Stimulated activated CD4-positive, alpha-beta T cell treated with anti-CD3 and anti-CD28 coated beads, Interleukin-15, amount 100 ng/mL, for 24 hours (primary cell): ENCODE measurements at regions not wholly inside any gene's neighbourhood (a gene's known extent, or its start where the extent isn't known, plus 50 kb on each side); places are given as distances from the start of the nearest gene placed in this dataset.
"Not testable (repeated sequence)": the region's sequence is repeated elsewhere in the genome, so short reads cannot be mapped to it uniquely, and the experiment has no call there.

Experiments used
- DNase-seq: peaks from one replicate; pipeline ENCODE4 v3.0.0-alpha.2; 2020

DNA sequence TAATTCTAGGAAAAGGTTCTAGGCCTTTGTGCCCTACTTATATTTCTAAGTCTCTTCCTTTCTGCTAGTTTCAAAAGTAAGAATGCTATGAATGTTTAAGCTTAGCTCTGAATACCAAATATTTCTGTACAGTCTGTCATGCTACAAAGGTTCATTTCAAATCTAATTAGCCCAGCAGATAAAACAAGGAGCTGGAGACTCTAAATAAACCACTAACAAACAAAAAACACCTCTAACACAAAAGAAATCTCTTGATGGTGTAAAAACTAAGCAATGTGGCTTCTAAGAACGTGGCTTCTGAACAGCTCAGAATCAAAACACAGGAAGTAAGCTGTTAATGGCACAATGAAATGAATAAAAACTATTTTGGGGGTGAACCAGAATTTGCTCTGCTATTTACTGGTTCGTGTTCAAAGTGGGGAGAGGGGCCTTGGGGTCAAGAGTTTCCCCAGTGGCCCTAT is 198.3 kb downstream of the BCAS1 start:
- DNase-seq: no peak

DNA sequence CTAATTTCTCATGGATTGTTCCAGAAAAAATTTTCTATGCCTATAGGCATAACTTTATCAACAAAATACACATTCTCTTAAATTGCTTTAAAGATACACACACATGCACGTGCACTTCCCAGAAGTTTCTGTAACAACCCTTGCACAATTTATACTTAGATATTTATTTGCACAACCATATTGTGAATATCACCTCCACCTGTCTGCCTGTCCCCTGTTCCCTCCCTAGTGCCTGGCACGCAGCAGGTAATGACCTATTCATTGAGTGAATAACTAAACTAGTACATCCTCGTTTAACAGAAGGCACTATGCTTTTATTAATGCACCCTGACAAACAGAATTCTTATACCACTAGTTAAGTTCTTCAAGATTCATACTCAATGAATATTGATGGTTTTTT is 198.9 kb downstream of the BCAS1 start:
- DNase-seq: no peak

DNA sequence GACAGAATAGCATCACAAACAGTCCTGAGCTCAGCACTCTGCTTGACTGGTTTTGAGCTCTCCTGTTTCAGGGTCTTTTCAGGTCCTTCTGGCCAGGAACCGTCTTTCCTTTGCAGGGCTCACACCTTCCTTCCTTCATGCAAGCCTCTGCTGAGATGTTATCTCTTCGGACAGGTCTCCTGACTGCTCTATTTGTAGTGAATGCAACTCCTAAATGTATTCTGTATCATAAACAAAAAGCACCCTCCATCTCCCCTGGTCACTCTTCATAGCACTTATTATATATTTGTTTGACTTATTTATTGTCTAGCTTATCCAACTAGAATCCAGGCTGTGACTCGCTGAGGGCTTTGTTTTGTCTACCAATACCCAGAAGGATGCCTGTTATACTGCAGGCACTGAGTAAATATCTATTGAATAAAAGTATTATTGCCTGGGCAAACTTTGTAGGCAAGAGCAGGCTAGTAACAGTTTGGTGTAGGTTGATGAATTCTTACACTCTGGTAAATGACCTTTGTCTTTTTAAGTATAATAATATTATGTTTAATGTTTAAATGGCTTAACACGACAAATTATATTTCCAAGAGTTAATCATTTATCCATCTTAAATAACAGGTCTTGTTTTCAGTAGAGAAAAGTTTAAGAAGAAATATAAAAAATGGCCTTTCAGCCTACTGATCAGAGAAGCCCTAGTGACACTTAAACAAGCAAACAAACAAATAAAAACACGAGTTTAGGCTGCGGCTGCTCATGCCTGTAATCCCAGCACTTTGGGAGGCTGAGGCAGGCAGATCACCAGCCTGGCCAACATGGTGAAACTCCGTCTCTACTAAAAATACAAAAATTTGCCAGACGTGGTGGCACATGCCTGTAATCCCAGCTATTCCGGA is 199.7 kb downstream of the BCAS1 start:
- no peak for DNase-seq

DNA sequence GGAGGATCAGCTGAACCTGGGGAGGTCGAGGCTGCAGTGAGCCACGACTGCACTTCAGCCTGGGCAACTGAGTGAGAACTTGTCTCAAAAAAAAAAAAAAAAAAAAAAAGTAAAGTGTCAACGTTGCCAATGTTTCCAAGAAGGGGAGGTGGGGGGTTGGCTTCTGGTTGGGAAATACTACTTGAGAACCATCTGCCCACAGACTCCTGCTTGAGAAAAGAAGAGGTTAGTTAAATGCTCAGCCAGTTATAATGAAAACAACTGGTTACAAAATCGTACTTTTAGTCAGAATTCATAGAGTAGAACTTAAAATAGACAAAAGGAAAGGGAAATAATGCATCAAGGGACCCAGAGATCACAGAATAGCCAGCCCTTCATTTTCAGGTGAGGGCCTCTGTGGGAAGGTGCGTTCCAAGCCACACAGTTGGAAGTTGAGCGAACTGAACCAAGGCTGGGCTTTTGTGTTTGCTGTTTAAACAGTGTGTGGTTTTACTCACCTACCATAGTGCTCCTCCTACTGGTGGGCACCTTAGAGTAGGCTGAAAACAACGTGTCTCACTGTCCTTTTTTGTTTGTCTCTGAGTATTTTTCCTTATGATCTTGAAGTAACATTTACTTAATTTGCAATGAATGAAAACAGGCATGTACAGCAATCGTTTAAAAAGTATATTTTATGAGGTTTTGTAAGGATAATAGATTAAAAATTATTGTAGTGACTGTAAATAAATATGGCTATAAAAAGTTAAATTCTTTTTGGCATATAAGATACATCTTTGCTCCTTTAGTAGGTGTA is 200.7 kb downstream of the BCAS1 start:
- DNase-seq: peak; percentile 80

DNA sequence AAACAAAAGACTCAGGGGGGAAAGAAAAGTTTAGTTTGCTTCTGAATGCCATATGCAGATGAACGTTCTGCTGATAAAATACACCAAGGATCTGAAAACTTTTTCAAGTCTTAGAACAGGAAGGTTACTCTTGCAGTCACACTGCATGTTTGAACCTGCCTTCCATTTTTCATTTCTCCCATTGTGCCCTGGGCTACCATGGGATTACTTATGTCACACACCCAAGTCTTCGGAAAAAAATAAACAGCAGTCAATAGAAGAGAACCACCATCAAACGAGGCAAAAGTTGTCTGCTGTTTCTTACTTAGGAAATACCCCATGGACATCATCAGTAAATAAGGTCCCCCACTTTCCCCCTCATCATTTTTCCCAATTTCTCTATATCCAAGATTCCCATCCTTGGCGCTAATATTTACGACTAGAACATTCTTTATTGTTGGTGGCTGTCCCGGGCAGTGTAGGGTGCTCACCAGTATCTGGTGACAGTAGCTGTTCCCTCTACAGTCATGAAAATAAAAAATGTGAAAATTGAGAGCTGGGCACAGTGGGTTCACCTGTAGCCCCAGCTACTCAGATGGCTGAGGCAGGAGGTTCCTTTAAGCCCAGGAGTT is 202.5 kb downstream of the BCAS1 start:
- no peak for DNase-seq

DNA sequence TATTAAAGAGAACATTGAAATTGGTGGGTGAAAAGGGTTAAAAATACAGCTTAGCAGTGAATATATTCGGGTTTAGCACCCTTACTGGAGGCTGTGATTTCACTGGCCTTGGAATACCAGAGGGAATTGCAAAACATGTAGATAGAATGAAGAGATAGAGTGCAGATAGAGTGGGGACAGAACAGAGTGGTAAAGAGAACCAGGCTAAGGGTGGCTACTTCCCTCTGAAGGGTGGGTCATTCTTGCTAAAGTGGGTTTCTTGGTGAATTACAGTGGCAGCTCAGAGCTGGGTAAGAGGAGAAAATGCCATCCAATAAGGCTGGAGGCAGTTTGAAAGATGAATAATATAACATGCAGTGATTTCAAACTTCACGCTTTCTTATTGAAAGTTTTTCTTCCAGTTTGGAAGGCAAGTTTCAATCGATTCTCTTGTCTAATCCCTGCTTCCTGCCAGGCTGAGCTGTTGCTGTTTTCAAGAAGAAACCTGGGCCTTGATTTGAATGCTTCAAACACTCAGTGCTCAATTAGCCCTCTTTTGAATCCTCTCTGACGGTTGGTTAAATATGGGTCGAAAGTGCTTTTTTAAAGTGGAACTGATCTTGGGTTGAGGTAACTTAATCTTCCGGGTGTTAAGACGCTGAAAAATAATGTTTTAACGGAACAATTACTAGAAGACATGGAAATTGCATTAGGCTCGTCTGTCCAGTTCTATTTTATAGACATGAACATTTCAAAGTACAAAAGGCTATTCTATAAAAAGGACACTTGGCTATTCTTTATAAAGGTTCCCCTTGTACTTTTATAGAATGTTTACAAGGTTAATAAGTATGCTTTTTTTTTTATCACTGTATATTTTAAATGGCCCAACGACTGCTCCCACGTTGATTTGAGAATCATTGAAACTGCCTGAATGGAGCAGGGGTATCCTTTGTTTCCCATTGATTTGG is 203.3 kb downstream of the BCAS1 start:
- DNase-seq: no peak

DNA sequence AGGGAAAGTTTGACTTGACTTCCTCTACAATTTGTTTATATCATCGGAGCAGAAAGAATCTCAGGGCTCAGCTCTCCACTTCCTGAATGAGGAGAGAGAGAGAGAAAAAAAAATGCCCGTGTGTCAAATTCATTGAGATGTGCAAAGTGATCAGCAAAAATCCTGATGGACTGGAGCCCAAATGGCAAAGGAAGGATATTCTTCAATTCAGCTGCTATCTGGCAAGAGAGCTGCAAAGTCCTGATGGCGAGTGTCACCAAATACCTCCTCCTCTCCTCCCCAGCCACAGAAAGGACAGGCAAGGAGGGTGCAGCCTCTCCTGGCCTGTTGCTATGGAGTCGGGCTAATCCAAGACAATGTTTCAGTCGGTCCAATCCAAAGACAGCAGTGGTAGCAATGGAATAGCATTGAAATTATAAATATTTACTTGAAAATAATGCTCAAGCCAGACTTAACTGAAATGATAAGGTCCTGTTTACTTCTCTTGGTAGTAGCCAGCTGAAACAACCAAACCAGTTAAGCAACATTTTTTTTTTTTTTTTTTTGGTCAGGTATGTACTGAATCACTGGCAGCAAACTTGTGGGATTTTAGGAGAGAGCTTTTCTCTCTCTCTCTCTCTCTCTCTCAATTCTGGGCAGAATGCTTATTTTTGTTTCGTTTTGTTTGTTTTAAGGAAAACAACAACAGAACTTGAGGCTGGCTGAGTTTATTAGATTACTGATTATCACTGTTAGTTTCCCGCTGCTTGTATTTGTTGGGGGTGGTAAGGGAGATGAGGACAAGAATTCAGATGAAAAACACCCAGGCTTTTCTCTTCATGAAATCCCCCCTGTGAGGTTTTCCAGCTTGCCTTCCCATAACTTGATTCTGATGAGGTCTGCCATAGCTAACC is 204.2 kb downstream of the BCAS1 start:
- no peak for DNase-seq

DNA sequence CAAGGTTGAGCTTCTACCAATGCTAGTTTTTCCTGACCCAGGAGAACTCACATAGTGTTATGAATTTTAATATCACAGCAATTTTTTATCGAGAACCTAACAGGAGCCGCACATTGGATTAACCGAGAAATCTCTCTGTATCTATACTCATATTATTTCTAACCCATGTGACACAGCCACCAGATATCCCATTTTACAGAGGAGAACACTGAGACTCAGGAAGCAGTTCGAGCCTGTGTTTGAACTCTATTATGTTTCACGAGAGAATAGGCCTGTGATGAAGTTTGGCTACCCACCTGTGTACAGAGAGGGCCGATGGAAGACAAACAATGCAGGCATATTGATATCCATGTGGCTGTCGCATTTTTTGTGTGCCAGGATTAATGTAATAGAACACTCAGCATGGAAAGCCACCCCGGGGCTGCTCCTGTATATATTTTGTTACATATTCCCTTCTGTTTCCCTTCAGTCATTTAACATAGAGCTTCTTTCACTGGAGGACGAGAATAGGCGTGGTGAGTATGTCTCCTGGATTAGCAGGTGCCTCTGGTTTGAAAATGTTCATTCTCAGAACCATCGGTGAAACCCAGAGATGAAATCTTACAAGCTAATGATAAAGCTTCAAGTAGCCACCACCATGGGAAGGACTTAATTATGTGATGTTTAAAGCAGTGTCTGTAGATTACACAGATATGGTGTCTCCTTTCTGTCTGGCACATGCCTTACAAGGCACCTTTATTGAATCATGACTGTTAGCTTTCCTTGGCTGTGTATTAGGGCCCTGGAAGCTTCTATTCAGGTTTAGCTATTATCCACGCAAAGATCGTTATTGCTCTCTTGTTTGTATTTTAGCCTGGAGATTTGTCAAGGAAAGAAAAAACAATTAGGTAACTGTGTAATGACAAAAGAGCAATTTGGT is 205.4 kb downstream of the BCAS1 start:
- DNase-seq: not testable (repeated sequence)

DNA sequence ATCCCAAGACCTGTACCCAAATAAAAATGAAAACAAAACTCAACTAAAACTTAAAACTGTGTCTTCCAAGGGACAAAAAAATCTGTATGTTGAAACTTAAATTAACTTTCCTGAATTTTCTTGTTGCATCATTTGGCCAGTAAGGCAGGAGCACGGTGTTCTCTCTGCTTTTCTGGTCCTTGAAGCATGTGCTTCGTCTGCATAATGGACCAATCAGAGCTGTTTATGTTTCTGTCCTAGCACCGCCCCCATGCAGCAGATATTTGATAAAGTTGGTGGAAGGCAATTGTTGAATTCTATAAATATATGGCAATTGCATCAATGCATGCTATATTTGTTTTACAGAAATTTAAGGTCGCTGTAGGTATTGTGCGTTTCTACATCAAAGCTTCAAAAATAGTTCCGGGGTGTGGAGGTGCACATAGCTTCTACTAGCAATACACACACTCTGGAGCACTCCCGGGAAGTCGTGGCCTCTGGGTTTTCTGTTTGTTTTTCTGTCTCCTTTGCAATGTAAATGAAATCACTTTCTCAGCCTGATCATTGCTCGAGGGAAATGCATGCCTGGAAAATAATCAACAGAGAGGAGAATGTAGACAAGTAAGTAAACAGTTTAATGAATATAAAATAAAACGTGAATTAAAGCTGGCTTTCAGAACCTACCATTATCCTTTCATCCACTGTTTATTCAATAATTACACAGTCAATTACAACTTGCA is 206.3 kb downstream of the BCAS1 start:
- not testable (repeated sequence) for DNase-seq

DNA sequence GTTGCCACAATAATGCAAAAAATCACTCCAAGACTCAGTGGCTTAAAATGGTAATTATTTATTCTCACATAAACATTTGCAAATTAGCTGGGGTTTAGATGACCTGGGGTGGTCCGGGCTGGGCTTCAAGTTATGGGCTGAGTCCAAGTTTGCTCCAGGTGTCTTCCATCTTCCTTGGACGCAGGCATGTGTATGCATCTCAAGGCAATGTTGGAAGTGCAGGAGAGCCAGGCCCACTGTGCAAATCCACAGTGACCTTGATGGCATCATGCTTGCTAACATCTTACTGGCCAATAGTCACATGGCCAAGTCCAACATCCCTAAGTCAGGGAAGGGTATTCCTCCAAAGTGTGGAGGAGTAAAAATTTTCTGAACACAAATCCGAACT is 206.9 kb downstream of the BCAS1 start:
- not testable (repeated sequence) for DNase-seq

DNA sequence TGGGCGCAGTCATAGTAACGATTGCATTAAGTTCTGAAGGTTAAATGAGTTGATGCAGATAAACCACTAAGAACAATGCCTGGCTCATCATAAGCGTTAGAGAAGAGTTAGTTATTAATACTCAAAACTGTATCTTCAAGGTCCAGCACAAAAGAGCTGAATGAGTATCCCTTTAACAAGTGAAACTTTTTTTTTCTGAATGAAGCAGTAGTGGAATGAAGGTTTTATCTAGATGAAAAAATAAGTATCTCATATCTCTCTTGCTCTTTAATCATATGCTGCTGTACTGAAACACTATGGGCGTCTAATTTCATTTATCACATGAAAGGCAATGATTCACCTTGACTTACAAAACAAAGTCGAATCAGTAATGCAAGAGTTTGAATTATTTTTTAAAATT is 207.4 kb downstream of the BCAS1 start:
- not testable (repeated sequence) for DNase-seq

DNA sequence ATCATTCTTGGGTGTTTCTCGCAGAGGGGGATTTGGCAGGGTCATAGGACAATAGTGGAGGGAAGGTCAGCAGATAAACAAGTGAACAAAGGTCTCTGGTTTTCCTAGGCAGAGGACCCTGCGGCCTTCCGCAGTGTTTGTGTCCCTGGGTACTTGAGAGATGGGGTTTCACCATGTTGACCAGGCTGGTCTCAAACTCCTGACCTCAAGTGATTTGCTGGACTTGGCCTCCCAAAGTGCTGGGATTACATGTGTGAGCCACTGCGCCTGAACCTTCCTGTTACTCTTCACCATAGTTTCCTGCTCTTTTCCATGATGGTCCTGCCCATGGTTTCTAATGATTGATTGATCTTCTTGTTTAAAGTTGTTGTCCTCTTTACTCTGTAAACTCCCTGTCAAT is 207.9 kb downstream of the BCAS1 start:
- not testable (repeated sequence) for DNase-seq

DNA sequence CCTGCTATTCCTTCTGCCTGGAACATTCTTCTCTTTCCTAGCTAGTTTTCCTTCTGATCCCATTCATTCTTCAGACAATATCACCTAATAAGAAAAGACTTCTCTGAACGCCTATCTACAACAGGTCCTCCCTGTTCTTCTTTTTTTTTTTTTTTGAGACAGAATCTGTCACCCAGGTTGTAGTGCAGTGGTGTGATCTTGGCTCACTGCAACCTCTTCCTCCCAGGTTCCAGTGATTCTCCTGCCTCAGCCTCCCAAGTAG is 208.3 kb downstream of the BCAS1 start:
- not testable (repeated sequence) for DNase-seq

DNA sequence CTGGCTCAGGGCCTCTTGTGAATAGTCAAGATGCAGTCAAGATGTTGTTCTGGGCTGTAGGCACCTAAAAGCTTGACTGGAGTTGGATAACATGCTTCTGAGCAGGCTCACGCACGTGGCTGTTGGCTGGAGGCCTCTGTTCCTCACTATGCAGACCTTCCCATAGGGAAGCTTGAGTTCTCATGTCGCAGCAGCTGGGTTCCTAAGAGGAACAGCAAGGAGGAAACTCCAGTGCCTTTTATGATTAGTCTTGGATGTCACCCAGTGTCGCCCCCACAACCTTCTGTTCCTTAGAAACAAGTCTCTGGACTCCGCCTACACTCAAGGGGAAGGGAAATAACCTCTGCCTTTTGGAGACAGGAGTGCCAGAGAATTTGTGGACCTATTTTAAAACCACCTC is 210.7 kb downstream of the BCAS1 start:
- no peak for DNase-seq

DNA sequence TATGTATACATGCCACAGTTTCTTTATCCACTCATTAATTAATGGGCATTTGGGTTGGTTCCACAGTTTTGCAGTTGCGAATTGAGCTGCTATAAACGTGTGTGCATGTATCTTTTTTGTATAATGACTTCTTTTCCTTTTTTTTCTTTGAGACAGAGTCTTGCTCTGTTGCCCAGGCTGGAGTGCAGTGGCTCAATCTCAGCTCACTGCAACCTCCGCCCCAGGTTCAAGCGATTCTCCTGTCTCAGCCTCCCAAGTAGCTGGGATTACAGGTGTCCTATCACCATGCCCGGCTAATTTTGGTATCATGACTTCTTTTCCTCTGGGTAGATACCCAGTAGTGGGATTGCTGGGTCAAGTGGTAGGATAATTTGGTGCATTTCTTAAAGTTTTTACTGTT is 211.4 kb downstream of the BCAS1 start:
- DNase-seq: not testable (repeated sequence)

DNA sequence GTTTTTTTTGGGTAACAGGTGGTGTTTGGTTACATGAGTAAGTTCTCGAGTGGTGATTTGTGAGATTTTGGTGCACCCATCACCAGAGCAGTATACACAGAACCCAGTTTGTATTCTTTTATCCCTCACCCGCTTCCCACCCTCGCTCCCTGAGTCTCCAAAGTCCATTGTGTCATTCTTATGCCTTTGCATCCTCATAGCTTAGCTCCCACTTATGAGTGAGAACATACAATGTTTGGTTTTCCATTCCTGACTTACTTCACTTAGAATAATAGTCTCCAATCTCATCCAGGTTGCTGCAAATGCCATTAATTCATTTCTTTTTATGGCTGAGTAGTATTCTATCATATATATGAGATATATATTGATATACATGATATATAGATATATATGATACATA is 211.9 kb downstream of the BCAS1 start:
- not testable (repeated sequence) for DNase-seq

DNA sequence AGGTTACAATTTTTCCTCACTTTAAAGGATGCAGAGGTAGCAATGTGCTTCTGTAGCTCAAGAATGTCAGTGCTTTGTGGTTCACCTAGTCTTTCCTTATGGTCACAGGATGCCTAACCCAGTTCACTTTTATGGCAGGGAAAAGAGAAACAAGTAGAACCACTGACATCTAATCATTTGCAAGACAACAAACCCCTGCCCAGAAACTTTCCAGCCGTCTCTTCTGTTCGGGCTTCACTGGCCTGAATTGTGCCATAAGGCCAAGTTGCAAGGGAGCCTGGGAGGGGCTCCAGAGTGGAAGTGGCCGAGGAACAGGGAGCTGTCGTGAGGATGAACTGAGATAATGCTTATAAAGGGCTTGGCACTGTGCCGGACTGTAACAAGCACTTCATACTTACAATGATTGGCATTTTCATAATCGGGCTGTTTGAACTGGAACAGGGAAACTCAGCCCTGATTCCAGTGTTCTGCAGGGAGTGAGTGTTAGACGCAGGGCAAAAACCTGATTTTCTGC is 212.6 kb downstream of the BCAS1 start:
- DNase-seq: no peak

DNA sequence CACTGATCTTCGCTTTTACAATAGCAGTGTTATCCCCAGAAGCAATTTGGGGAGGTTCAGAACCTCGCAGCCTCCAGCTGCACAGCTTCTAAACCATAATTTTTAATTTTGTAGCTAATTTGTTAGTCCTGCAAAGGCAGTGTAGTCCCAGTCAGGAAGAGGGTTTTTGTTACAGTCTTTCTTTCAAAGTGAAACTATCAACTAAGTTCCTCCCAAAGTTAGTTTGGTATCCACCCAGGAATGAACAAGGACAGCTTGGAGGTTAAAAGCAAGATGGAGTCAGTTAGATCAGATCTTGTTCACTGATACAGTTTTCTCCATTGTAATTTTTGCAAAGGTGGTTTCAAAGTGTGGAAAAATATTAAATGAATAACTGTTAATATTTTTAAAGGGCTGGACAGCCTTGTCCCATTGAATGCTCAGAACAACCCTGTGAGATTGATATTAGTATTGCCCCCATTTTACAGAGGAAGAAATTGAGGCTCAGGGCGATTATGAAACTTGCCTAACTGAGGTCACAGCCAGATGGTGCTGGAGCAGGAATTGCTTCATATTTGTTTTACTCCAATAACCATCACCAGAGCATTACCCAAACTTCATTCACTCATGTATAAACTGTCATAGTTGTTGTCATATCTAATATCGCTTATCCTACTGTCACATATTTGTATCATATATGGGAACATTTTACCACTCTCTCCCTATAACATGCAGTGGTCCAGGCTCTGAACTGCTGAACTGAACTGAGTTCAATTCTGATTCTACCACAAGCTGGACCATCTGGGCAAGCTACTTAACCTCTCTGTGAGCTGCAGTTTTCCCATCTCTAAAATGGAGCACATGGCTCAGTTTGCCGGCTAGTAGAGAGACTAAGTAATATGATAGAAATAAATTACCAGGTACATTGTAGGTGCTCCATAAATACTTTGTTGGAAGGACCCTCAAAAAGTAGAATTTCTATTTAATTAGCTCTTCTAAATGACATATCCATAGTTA is 213.8 kb downstream of the BCAS1 start:
- no peak for DNase-seq
